ENCODE measurements at regions not wholly inside any gene's neighbourhood (a gene's known extent, or its start where the extent isn't known, plus 50 kb on each side); places are given as distances from the start of the nearest gene placed in this dataset.

GRCh38 chr1:195332102-195332501 lies 1276.1 kb downstream of the KCNT2 start:
- no peaks in the 10 kb centered on the region for H3K4me1 ChIP-seq
- H3K36me3 ChIP-seq = no peaks in the 10 kb centered on the region
- intact Hi-C loops (cut with DNase I) = no loop called here
- no peaks in the 10 kb centered on the region for H3K27me3 ChIP-seq
- H3K4me3 ChIP-seq = no peak overlapping the region
- DNase-seq (no peak), ATAC-seq (no peak)
- H3K9me3 ChIP-seq = no peaks in the 10 kb centered on the region
- no peak for TF ChIP-seq CTCF (IDR thresholded peaks at IDR 0.05)
- no peak overlapping the region for H3K27ac ChIP-seq

GRCh38 chr1:195328681-195329080 lies 1279.6 kb downstream of the KCNT2 start:
- Histone ChIP-seq H3K4me1 (no peaks in the 10 kb centered on the region), H3K27me3 (no peaks in the 10 kb centered on the region), H3K4me3 (no peak overlapping the region), H3K36me3 (no peaks in the 10 kb centered on the region), H3K9me3 (peaks cover 0 to 3% of the 10 kb centered on the region in 2 donors), H3K27ac (no peak overlapping the region)
- ATAC-seq (no peak), DNase-seq (no peak)
- intact Hi-C loops (cut with DNase I) = no loop called here
- TF ChIP-seq CTCF (IDR thresholded peaks at IDR 0.05) = no peak

- H3K27ac ChIP-seq = no peak overlapping the region
- no peaks in the 10 kb centered on the region for H3K27me3 ChIP-seq
- no peaks in the 10 kb centered on the region for H3K4me1 ChIP-seq
- peak; percentile 64 for ATAC-seq
- H3K4me3 ChIP-seq = no peak overlapping the region
- H3K9me3 ChIP-seq = peaks cover 0 to 3% of the 10 kb centered on the region in 2 donors
- intact Hi-C loops (cut with DNase I) = no loop called here
- no peak for TF ChIP-seq CTCF (IDR thresholded peaks at IDR 0.05)
- DNase-seq = no peak
- H3K36me3 ChIP-seq = no peaks in the 10 kb centered on the region
Observed at GRCh38 chr1:195328102-195328501, 1280.1 kb downstream of the KCNT2 start.

GRCh38 chr1:195327361-195327760 lies 1280.9 kb downstream of the KCNT2 start:
- peaks cover 0 to 3% of the 10 kb centered on the region in 2 donors for H3K9me3 ChIP-seq
- DNase-seq (no peak), ATAC-seq (no peak)
- no peak for TF ChIP-seq CTCF (IDR thresholded peaks at IDR 0.05)
- H3K27ac ChIP-seq = no peak overlapping the region
- H3K36me3 ChIP-seq = no peaks in the 10 kb centered on the region
- H3K4me1 ChIP-seq = no peaks in the 10 kb centered on the region
- H3K27me3 ChIP-seq = no peaks in the 10 kb centered on the region
- H3K4me3 ChIP-seq = no peak overlapping the region
- intact Hi-C loops (cut with DNase I) = no loop called here

GRCh38 chr1:195326325-195326724 lies 1281.9 kb downstream of the KCNT2 start:
- no peaks in the 10 kb centered on the region for H3K36me3 ChIP-seq
- DNase-seq (no peak), ATAC-seq (no peak)
- no peaks in the 10 kb centered on the region for H3K27me3 ChIP-seq
- no peak for TF ChIP-seq CTCF (IDR thresholded peaks at IDR 0.05)
- intact Hi-C loops (cut with DNase I) = no loop called here
- no peak overlapping the region for H3K4me3 ChIP-seq
- H3K4me1 ChIP-seq = no peaks in the 10 kb centered on the region
- H3K9me3 ChIP-seq = peaks cover 0 to 3% of the 10 kb centered on the region in 2 donors
- H3K27ac ChIP-seq = no peak overlapping the region

Measured in left lung (tissue), 4 donors.